OCI-LY7 (cell line): ENCODE measurements at regions not wholly inside any gene's neighbourhood (a gene's known extent, or its start where the extent isn't known, plus 50 kb on each side); places are given as distances from the start of the nearest gene placed in this dataset.

ENCODE experiments used
- EZH2phosphoT487 ChIP-seq: fragments of 200-600 bp; sonication (generic); IDR thresholded peaks from 2 replicates; pipeline ENCODE4 v1.6.1; 2018; ENCODE audit warnings: low read depth, borderline replicate concordance, mild to moderate bottlenecking, mixed run types, antibody characterized with exemption, low read length, moderate library complexity, mixed read lengths
- TF ChIP-seq, protein P1 (sequence below): fragments of 200-600 bp; sonication (generic); conservative IDR thresholded peaks from 2 replicates; pipeline ENCODE4 v1.5.1; 2014; ENCODE audit warnings: mild to moderate bottlenecking, antibody characterized with exemption, low read length, moderate library complexity, mixed read lengths

GRCh38 chr3:127339928-127340861, 52.3 kb upstream of the PRR20G start:
- TF ChIP-seq, protein P1, sequence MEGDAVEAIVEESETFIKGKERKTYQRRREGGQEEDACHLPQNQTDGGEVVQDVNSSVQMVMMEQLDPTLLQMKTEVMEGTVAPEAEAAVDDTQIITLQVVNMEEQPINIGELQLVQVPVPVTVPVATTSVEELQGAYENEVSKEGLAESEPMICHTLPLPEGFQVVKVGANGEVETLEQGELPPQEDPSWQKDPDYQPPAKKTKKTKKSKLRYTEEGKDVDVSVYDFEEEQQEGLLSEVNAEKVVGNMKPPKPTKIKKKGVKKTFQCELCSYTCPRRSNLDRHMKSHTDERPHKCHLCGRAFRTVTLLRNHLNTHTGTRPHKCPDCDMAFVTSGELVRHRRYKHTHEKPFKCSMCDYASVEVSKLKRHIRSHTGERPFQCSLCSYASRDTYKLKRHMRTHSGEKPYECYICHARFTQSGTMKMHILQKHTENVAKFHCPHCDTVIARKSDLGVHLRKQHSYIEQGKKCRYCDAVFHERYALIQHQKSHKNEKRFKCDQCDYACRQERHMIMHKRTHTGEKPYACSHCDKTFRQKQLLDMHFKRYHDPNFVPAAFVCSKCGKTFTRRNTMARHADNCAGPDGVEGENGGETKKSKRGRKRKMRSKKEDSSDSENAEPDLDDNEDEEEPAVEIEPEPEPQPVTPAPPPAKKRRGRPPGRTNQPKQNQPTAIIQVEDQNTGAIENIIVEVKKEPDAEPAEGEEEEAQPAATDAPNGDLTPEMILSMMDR = no peak
- no peak for TF ChIP-seq EZH2phosphoT487
